ENCODE measurements at regions not wholly inside any gene's neighbourhood (a gene's known extent, or its start where the extent isn't known, plus 50 kb on each side); places are given as distances from the start of the nearest gene placed in this dataset.

DNA sequence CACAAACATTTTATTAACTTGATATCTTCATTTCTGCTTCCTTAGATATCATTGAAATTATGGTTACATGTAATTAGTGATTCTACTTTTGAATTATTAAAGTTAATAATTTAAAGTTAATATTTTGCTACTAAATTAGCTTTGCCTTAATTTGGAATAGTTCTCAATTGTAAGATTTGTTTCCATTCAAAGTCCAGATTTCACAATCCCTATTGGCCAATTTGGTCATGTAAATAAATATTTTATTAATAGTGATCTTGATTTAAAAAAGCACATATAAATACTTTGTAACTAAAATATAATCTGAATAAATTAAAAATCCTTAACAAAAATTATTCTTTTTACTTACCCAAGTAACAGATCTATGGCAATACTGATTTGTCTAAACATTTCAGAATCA is 1558.6 kb downstream of the NCAM2 start:
- no peak for DNase-seq

GRCh38 chr21:22561946-22562345 is 1563.7 kb downstream of the NCAM2 start:
- no peak for DNase-seq

GRCh38 chr21:22573834-22574233 is 1575.6 kb downstream of the NCAM2 start:
- DNase-seq: no peak

- no peak for DNase-seq
These were observed 1577.0 kb downstream of the NCAM2 start for GRCh38 chr21:22575165-22575584.

DNA sequence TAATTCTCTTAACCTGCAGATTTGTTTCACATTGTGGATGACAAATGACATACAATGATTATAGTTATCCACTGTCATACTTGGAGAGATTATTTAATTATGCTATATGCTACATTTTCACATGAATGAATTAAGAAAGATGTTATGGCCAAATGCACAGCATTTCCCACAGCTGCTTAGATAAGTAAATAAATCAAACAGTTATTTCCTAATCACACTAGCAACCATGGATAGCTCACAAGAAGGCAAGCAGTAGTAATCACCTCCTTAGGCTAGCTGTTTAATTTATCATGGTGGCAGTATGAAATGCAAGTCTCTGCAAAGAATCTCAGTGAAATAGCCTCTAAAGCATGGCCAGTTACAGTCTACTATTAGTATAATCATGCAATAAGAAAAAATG is 1581.5 kb downstream of the NCAM2 start:
- peak; percentile 13 to 17 for DNase-seq

DNA sequence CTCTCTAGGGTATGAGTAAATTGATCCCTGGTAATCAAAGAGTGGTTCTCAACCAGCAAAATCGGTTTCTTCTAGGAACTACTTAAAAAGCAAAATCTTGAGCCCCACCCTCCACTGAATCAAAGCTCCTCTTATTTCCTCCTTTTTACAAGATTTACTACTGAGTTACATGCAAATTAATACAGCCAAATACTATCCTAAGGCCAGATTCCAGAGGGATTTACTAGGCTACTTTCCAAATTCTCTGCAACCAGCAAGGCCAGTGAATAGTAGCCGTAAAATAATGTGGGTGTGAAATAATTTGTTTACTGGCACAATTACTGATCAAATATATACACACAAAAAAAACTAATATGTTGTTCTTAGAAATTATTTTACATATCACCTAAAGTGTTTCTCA is 1583.8 kb downstream of the NCAM2 start:
- no peak for DNase-seq

GRCh38 chr21:22584308-22584707 is 1586.1 kb downstream of the NCAM2 start:
- no peak for DNase-seq

DNA sequence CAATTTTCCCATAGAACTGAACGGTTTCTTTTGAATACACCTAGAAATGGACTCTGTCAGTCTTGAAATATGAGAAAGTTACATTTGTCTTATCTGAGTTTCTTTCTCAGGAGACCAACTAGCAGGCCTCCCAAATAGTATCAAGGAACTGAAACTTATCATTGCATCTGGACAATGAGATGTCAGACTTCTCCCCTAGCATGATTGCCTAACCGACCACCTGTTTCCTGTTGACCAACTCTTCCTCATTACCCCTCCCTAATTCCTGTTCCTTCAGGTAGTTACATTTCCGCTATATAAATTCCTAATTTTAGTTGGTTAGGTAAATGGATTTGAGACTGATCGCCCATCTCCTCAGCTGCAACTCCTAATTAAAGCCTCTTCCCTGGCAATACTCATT is 1587.3 kb downstream of the NCAM2 start:
- no peak for DNase-seq

- DNase-seq: no peak
These were observed 1599.5 kb downstream of the NCAM2 start for GRCh38 chr21:22597660-22598255.

- no peak for DNase-seq
These were observed 1611.6 kb downstream of the NCAM2 start for GRCh38 chr21:22609802-22610201.

- DNase-seq: no peak
These were observed 1629.7 kb downstream of the NCAM2 start for GRCh38 chr21:22627911-22628310.

GRCh38 chr21:22630953-22631465 is 1632.8 kb downstream of the NCAM2 start:
- no peak for DNase-seq

GRCh38 chr21:22632176-22632575 is 1634.0 kb downstream of the NCAM2 start:
- DNase-seq: no peak

GRCh38 chr21:22649246-22649645 is 1651.0 kb downstream of the NCAM2 start:
- DNase-seq: no peak

DNA sequence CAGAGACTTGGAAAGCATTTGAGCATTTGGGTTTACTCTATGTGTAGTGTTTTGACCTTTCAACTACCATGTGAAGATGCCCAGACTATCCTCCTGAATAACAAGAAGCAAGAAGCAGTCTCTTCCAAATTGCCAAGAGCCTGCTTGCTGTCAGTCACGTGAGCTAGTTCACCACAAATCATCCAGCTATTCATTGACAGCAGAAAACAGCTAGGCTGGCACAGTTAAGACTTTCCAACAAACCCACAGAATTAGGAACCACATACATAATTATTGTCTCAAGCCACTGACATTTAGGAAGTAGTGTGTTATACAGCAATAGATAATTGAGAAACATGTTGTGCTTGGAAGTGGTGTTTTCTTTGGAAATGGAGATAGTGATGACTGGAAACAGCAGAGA is 1652.0 kb downstream of the NCAM2 start:
- no peak for DNase-seq

GRCh38 chr21:22657781-22658180 is 1659.6 kb downstream of the NCAM2 start:
- no peak for DNase-seq

DNA sequence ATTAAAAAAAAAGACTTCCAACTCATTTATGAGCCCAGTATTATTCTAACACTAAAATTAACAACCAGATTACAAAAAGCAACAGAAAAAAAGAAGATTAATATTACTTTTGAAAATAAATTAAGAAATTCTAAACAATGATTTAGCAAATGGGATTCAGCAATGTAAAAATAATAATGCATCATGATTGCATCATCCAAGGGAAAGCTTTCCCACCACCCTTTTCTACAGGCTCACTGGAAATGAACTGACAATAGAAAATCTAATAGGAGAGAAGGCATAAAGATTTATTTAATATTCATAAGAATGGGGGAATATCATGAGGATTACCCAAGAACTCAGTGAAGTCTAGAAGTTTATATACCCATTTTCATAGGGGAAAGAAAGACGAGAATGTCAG is 1671.9 kb downstream of the NCAM2 start:
- no peak for DNase-seq

GRCh38 chr21:22679207-22679606 is 1681.0 kb downstream of the NCAM2 start:
- DNase-seq: no peak

GRCh38 chr21:22691658-22692057 is 1693.4 kb downstream of the NCAM2 start:
- no peak for DNase-seq

GRCh38 chr21:22703521-22703920 is 1705.3 kb downstream of the NCAM2 start:
- DNase-seq: no peak

DNA sequence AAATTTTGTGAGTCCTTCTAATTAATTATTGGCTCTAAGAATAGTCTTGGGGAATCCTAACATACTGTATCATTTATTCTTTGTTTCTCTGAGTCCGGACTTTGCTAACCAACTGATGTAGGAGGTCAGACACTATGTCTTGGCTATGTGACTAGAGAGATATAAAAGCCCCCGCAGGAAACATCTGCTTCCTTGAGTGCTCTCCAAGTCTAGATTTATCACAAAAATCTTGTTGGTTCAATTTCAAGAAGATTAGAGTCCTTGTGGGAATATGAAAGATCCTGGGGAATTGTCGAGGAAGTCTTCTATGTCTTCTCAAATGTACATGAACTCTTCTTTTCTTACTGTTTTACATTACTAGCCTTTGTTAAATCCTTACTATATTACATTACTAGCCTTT is 1712.5 kb downstream of the NCAM2 start:
- DNase-seq: no peak

GRCh38 chr21:22711636-22712035 is 1713.4 kb downstream of the NCAM2 start:
- peak in 1 of 2 donors; percentile 10 for DNase-seq

- DNase-seq: no peak
These were observed 1727.2 kb downstream of the NCAM2 start for GRCh38 chr21:22725436-22725835.

DNA sequence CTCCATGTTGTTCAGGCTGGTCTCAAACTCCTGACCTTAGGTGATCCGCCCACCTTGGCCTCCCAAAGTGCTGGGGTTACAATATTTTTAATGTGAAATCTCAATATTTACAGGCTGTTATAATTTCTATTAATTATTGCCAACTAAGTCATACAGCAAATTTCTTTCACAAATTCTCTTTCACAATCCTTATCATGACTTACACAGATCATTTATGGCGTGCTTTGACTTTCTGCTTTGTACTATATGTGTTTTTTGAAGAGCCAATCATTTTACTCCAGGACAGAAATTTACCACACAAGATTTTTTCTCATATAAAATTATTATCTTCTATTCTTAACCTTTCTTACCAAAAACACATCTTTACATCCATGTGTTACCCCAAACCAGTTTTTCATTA is 1729.9 kb downstream of the NCAM2 start:
- DNase-seq: no peak
